Activated gamma-delta T cell treated with anti-CD3 and anti-CD28 coated beads, Interleukin-2, amount 50 U/mL, for 16 hours (primary cell): ENCODE measurements at regions not wholly inside any gene's neighbourhood (a gene's known extent, or its start where the extent isn't known, plus 50 kb on each side); places are given as distances from the start of the nearest gene placed in this dataset.
"Not testable (repeated sequence)": the region's sequence is repeated elsewhere in the genome, so short reads cannot be mapped to it uniquely, and the experiment has no call there.

Experiments
- DNase-seq: peaks from one replicate; pipeline ENCODE4 v3.0.0-alpha.2; 2020; ENCODE audit warnings: low read depth

- DNase-seq, result no peak
Measured at GRCh38 chrX:45986081-45986480, 559.1 kb downstream of the ZNF674 start.

- not testable (repeated sequence) for DNase-seq
Measured at GRCh38 chrX:45982958-45983727, 562.1 kb downstream of the ZNF674 start.

- DNase-seq, result no peak
Measured at GRCh38 chrX:45980726-45981125, 564.5 kb downstream of the ZNF674 start.

DNA sequence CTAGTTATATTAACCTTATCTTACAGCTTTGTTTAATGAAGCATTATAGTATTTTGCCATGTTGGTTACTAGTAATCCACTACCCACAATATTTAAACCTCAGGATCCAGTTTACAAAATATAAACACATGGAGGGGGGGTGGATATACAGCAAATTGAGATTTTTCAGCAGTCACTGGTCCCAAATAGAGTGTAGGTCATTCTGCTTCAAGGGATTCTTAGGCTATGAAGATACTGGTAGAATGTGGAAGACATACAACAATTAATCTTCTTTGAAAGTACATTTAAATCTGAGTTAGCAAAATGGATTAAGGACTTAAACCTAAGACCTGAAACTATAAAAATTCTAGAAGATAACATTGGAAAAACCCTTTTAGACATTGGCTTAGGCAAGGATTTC is 569.6 kb downstream of the ZNF674 start:
- no peak for DNase-seq

GRCh38 chrX:45972636-45973035 is 572.6 kb downstream of the ZNF674 start:
- no peak for DNase-seq

- DNase-seq, result no peak
Measured at GRCh38 chrX:45959567-45959966, 585.7 kb downstream of the ZNF674 start.

GRCh38 chrX:45956191-45956870 is 588.9 kb downstream of the ZNF674 start:
- DNase-seq, result no peak

GRCh38 chrX:45955661-45956060 is 589.6 kb downstream of the ZNF674 start:
- DNase-seq, result no peak

DNA sequence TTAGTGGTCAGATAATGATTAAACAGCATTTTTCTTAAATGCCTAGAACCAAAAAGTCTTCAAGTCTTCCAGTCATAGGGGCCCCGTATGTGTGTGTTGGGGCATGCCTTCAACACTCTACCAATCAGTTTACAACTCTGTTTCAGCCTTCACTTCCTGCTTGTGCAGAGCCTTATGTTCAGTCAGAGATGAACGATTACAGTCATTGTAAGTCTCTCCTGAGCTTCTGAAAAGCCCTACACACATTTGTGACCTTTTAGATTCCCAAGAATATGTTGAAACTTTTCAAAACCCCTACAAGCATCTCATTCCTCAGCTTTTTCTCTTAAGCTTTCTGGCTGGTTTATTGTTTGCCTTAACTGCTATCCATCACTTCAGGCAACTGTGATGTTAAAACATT is 591.2 kb downstream of the ZNF674 start:
- no peak for DNase-seq

- no peak for DNase-seq
Measured at GRCh38 chrX:45952030-45952429, 593.2 kb downstream of the ZNF674 start.

GRCh38 chrX:45935408-45935807 is 609.8 kb downstream of the ZNF674 start:
- DNase-seq, result no peak

- DNase-seq, result no peak
Measured at GRCh38 chrX:45912316-45912715, 632.9 kb downstream of the ZNF674 start.

DNA sequence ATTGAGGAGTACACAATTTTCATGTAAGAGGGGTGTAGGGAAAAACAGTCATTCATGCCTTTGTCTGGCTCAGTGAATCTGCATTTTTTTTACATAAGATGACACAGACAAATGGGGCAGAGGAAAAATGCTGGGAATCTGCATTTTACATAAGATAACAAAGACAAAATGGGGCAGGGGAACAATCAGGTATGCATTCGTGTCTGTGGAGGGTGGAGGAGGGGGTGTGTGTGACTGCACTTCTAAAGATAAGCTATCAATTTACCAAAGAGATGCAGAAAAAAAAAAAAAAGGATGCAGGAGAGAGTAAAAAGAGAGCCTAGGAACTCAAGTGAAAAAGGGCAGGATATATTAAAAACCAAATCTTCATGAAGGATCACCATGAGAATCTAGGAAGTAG is 637.4 kb downstream of the ZNF674 start:
- DNase-seq, result no peak

- DNase-seq, result no peak
Measured at GRCh38 chrX:45903781-45904201, 641.4 kb downstream of the ZNF674 start.

- DNase-seq, result no peak
Measured at GRCh38 chrX:45900766-45901615, 644.2 kb downstream of the ZNF674 start.

GRCh38 chrX:45894864-45895645 is 650.2 kb downstream of the ZNF674 start:
- DNase-seq, result no peak

- DNase-seq, result no peak
Measured at GRCh38 chrX:45889471-45889870, 655.8 kb downstream of the ZNF674 start.

GRCh38 chrX:45888518-45888917 is 656.7 kb downstream of the ZNF674 start:
- DNase-seq, result no peak

GRCh38 chrX:45885931-45886330 is 659.3 kb downstream of the ZNF674 start:
- no peak for DNase-seq

DNA sequence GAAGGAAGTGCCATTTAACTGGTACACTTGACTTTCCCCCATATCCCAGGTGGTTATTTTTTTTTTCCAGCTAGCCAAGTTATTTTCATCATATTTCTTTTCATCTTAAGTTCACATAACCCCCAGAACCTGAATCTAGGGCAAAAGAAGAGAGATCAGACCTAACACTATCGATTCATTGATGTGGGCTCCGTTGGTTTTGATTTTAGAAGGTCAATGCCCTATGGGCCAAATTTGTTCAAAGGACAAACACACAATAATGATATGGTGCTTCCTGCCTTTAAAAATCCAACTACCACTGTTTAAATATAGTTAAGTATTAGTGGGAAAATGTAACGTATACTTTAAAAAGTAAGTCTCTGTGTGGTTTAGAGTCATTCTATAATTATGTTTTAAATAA is 665.7 kb downstream of the ZNF674 start:
- DNase-seq, result no peak

GRCh38 chrX:45876206-45876605 is 669.0 kb downstream of the ZNF674 start:
- no peak for DNase-seq

- DNase-seq, result no peak
Measured at GRCh38 chrX:45873781-45874180, 671.4 kb downstream of the ZNF674 start.
